ENCODE measurements at regions not wholly inside any gene's neighbourhood (a gene's known extent, or its start where the extent isn't known, plus 50 kb on each side); places are given as distances from the start of the nearest gene placed in this dataset.

- Histone ChIP-seq H3K4me3 (no peak overlapping the region), H3K27ac (no peak overlapping the region), H3K27me3 (no peaks in the 10 kb centered on the region), H3K9me3 (no peaks in the 10 kb centered on the region), H3K36me3 (no peaks in the 10 kb centered on the region), H3K4me1 (no peaks in the 10 kb centered on the region)
- intact Hi-C loops (cut with DNase I) = no loop called here
- DNase-seq = no peak
- 24 to 27% methylated on average over 2 of the region's 2 CpGs for WGBS, 2 donors
- TF ChIP-seq, protein P1, sequence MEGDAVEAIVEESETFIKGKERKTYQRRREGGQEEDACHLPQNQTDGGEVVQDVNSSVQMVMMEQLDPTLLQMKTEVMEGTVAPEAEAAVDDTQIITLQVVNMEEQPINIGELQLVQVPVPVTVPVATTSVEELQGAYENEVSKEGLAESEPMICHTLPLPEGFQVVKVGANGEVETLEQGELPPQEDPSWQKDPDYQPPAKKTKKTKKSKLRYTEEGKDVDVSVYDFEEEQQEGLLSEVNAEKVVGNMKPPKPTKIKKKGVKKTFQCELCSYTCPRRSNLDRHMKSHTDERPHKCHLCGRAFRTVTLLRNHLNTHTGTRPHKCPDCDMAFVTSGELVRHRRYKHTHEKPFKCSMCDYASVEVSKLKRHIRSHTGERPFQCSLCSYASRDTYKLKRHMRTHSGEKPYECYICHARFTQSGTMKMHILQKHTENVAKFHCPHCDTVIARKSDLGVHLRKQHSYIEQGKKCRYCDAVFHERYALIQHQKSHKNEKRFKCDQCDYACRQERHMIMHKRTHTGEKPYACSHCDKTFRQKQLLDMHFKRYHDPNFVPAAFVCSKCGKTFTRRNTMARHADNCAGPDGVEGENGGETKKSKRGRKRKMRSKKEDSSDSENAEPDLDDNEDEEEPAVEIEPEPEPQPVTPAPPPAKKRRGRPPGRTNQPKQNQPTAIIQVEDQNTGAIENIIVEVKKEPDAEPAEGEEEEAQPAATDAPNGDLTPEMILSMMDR (IDR thresholded peaks at IDR 0.05) = no peak
- TF ChIP-seq POLR2A (IDR thresholded peaks at IDR 0.05) = no peak
Observed at GRCh38 chr4:135114079-135114478, 912.5 kb upstream of the PABPC4L start.

GRCh38 chr4:135098061-135098460 lies 896.5 kb upstream of the PABPC4L start:
- no peak overlapping the region for H3K4me3 ChIP-seq
- H3K27ac ChIP-seq = no peak overlapping the region
- H3K27me3 ChIP-seq = no peaks in the 10 kb centered on the region
- H3K4me1 ChIP-seq = no peaks in the 10 kb centered on the region
- no peaks in the 10 kb centered on the region for H3K36me3 ChIP-seq
- 62 to 66% methylated on average over 2 of the region's 2 CpGs for WGBS, 2 donors
- DNase-seq = no peak
- intact Hi-C loops (cut with DNase I) = no loop called here
- H3K9me3 ChIP-seq = no peaks in the 10 kb centered on the region
- TF ChIP-seq, protein P1 (IDR thresholded peaks at IDR 0.05) = no peak
- no peak for TF ChIP-seq POLR2A (IDR thresholded peaks at IDR 0.05)

DNA sequence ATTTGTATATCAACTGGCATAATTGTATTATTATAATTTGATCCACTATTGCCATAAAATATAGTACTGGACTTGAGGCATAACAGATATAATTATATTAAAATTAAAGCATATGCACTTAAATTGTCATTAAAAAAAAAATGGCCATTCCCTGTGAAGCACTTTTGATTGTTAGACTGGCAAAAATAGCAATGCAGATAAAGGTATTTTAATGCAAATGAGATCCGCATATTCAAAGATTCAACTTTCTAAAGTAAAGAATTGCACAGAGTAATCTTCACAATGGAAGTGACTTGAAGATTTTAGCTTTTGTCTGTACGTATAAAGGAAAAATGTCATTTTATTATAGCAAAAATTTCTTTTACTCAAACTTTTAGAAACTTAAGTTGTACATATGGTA lies 871.8 kb upstream of the PABPC4L start:
- Histone ChIP-seq H3K27ac (no peak overlapping the region), H3K4me1 (no peaks in the 10 kb centered on the region), H3K9me3 (no peaks in the 10 kb centered on the region), H3K36me3 (no peaks in the 10 kb centered on the region), H3K27me3 (no peaks in the 10 kb centered on the region), H3K4me3 (no peak overlapping the region)
- WGBS, 2 donors = 77 to 89% methylated on average over 2 of the region's 2 CpGs
- intact Hi-C loops (cut with DNase I) = no loop called here
- TF ChIP-seq, protein P1 (IDR thresholded peaks at IDR 0.05) = no peak
- TF ChIP-seq POLR2A (IDR thresholded peaks at IDR 0.05) = no peak
- no peak for DNase-seq

DNA sequence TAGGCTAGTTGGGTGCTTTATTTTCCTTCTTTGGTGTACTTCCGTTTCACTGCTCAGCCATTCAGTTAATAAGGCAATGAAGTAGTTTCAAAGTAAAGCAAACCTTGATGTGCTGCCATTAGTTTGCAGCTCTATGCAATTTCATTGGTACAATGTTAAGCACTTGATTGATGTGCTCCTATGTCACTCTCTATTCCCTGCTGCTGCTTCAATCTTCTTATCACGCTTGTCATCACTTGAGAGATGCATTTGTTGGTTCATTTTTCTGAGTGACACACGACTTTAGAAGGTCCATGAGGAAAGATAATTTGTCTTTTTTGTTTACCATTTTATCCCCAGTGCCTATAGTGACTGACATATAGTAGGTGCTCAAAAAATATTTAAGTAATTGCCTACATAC lies 871.0 kb upstream of the PABPC4L start:
- TF ChIP-seq POLR2A (IDR thresholded peaks at IDR 0.05) = no peak
- TF ChIP-seq, protein P1 (IDR thresholded peaks at IDR 0.05) = no peak
- no peak for DNase-seq
- Histone ChIP-seq H3K27me3 (no peaks in the 10 kb centered on the region), H3K36me3 (no peaks in the 10 kb centered on the region), H3K9me3 (no peaks in the 10 kb centered on the region), H3K27ac (no peak overlapping the region), H3K4me1 (no peaks in the 10 kb centered on the region), H3K4me3 (no peak overlapping the region)
- intact Hi-C loops (cut with DNase I) = no loop called here
- 24 to 28% methylated on average over 3 of the region's 3 CpGs for WGBS, 2 donors

GRCh38 chr4:135065366-135065765 lies 863.8 kb upstream of the PABPC4L start:
- no peak for DNase-seq
- intact Hi-C loops (cut with DNase I) = no loop called here
- Histone ChIP-seq H3K9me3 (no peaks in the 10 kb centered on the region), H3K4me1 (no peaks in the 10 kb centered on the region), H3K27me3 (no peaks in the 10 kb centered on the region), H3K4me3 (no peak overlapping the region), H3K27ac (no peak overlapping the region), H3K36me3 (no peaks in the 10 kb centered on the region)
- WGBS, 2 donors = 28 to 58% methylated on average over 2 of the region's 2 CpGs
- no peak for TF ChIP-seq POLR2A (IDR thresholded peaks at IDR 0.05)
- TF ChIP-seq, protein P1 (IDR thresholded peaks at IDR 0.05) = no peak
